ENCODE measurements at regions not wholly inside any gene's neighbourhood (a gene's known extent, or its start where the extent isn't known, plus 50 kb on each side); places are given as distances from the start of the nearest gene placed in this dataset.

DNA sequence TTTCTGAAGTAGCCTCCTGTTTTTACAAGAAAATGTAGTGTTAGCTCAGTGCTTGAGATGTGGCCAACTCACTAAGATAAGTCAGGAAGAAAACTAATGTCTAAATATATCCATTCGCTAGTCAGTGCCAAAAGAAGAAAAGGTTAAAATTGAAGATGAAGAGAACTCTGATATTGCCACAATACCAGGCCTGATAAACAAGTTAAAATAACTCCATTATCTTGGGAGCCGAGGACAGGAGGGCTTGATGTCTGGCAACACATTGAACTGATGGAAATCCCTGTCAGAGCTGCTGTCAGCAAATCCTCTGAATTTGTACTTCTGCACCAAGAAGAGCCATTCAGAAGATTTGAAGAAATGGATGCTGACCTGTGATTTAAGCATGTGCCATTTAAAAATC lies 103.4 kb downstream of the LRRC70 start:
- in situ Hi-C loops (cut with MboI) (no loop called here), intact Hi-C loops (cut with micrococcal nuclease) (no loop called here)
- POLR2A ChIA-PET: no interaction called here
- CTCF ChIA-PET (ENCODE audit: low intra/inter-chr PET ratio): no interaction called here
- H3K36me3 ChIP-seq (ENCODE audit: control insufficient read depth, insufficient read depth, low read length): no peaks in the 10 kb centered on the region
- no peak overlapping the region for H3K4me3 ChIP-seq
- no peak overlapping the region for H2AFZ ChIP-seq (ENCODE audit: low read depth, low read length)
- no peak for FAIRE-seq
- H3K9me3 ChIP-seq (replicated peaks; ENCODE audit: control insufficient read depth, insufficient read depth, low read depth, low read length): peaks cover 2% of the 10 kb centered on the region; the same call in 1 of the 2 replicates
- H3K4me2 ChIP-seq (ENCODE audit: insufficient read depth, low read length): no peak overlapping the region
- H3K4me1 ChIP-seq (replicated peaks in 1 of 2; ENCODE audit: control insufficient read depth in 2 of 2, insufficient read depth in 2 of 2, low read length in 2 of 2): no peaks in the 10 kb centered on the region
- no peak for ATAC-seq
- no peaks in the 10 kb centered on the region for H3K27me3 ChIP-seq (ENCODE audit: control insufficient read depth in 2 of 2, insufficient read depth in 2 of 2, low read length in 2 of 2)
- DNase-seq (ENCODE audit: extremely low read depth in 1 of 4, low spot score in 3 of 4): no peak
- BruUV-seq (replicated peaks): no TSS peak
- no peaks in the 10 kb centered on the region for H4K20me1 ChIP-seq (replicated peaks; ENCODE audit: control insufficient read depth, insufficient read depth, low read length)
- no peaks in the 10 kb centered on the region for H3K79me2 ChIP-seq (ENCODE audit: control insufficient read depth, insufficient read depth, low read length)
- H3K9me1 ChIP-seq (ENCODE audit: control insufficient read depth, insufficient read depth, low read length): no peaks in the 10 kb centered on the region
- H3K9ac ChIP-seq (ENCODE audit: insufficient read depth in 1 of 2, low read depth in 2 of 2, low read length in 2 of 2): no peak overlapping the region
- H3K27ac ChIP-seq (ENCODE audit: extremely low read depth, low read depth, low read length): no peak overlapping the region
- WGBS (ENCODE audit: insufficient coverage, low coverage, missing lambda C conversion rate): 0% methylated on average over 2 of the region's 2 CpGs
- TF ChIP-seq ZNF584 (CRISPR knock-in tag; IDR thresholded peaks at IDR 0.05; ENCODE audit: low read depth): no peak
- no peak for TF ChIP-seq RBM15 (IDR thresholded peaks at IDR 0.05; ENCODE audit: insufficient read depth, low read length)
- TF ChIP-seq ZC3H4 (CRISPR knock-in tag; IDR thresholded peaks at IDR 0.05; ENCODE audit: borderline replicate concordance): no peak
- TF ChIP-seq, protein P1, sequence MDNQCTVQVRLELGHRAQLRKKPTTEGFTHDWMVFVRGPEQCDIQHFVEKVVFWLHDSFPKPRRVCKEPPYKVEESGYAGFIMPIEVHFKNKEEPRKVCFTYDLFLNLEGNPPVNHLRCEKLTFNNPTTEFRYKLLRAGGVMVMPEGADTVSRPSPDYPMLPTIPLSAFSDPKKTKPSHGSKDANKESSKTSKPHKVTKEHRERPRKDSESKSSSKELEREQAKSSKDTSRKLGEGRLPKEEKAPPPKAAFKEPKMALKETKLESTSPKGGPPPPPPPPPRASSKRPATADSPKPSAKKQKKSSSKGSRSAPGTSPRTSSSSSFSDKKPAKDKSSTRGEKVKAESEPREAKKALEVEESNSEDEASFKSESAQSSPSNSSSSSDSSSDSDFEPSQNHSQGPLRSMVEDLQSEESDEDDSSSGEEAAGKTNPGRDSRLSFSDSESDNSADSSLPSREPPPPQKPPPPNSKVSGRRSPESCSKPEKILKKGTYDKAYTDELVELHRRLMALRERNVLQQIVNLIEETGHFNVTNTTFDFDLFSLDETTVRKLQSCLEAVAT (IDR thresholded peaks at IDR 0.05): no peak
- TF ChIP-seq ZNF436 (CRISPR knock-in tag; IDR thresholded peaks at IDR 0.05): no peak
- TF ChIP-seq ZNF717 (CRISPR knock-in tag; IDR thresholded peaks at IDR 0.05): no peak
- TF ChIP-seq E2F3 (CRISPR knock-in tag; IDR thresholded peaks at IDR 0.05): no peak
- TF ChIP-seq ZNF445 (CRISPR knock-in tag; IDR thresholded peaks at IDR 0.05; ENCODE audit: low read depth): no peak
- TF ChIP-seq SMAD3 (CRISPR knock-in tag; conservative IDR thresholded peaks at IDR 0.05): no peak
- no peak for TF ChIP-seq ZNF311 (CRISPR knock-in tag; IDR thresholded peaks at IDR 0.05)
- no peak for TF ChIP-seq FOXJ3 (CRISPR knock-in tag; IDR thresholded peaks at IDR 0.05)
- TF ChIP-seq ILK (tag; IDR thresholded peaks at IDR 0.05; ENCODE audit: borderline replicate concordance, low read depth): no peak
- no peak for TF ChIP-seq ZNF644 (tag; IDR thresholded peaks at IDR 0.05; ENCODE audit: low read depth)

Data from K562 (cell line).